HG03460 (cell line): ENCODE measurements at regions not wholly inside any gene's neighbourhood (a gene's known extent, or its start where the extent isn't known, plus 50 kb on each side); places are given as distances from the start of the nearest gene placed in this dataset.
"Not testable (repeated sequence)": the region's sequence is repeated elsewhere in the genome, so short reads cannot be mapped to it uniquely, and the experiment has no call there.

Experiments
- ATAC-seq: cut with Tn5 transposase; IDR thresholded peaks from one replicate; pipeline ENCODE4 v1.9.1; 2021; ENCODE audit not compliant: unreplicated experiment

GRCh38 chr7:36035186-36035585 is 117.9 kb upstream of the EEPD1 start:
- no peak for ATAC-seq

- no peak for ATAC-seq
Observed at GRCh38 chr7:36036590-36036989, 116.5 kb upstream of the EEPD1 start.

- ATAC-seq = no peak
Observed at GRCh38 chr7:36037121-36037662, 115.9 kb upstream of the EEPD1 start.

- ATAC-seq = no peak
Observed at GRCh38 chr7:36038063-36038721, 114.9 kb upstream of the EEPD1 start.

GRCh38 chr7:36039243-36039642 is 113.8 kb upstream of the EEPD1 start:
- no peak for ATAC-seq

- ATAC-seq = no peak
Observed at GRCh38 chr7:36039671-36040070, 113.4 kb upstream of the EEPD1 start.

- no peak for ATAC-seq
Observed at GRCh38 chr7:36040679-36041078, 112.4 kb upstream of the EEPD1 start.

GRCh38 chr7:36044101-36044892 is 108.8 kb upstream of the EEPD1 start:
- ATAC-seq = no peak

- no peak for ATAC-seq
Observed at GRCh38 chr7:36045326-36045725, 107.7 kb upstream of the EEPD1 start.

GRCh38 chr7:36045830-36046341 is 107.2 kb upstream of the EEPD1 start:
- ATAC-seq = no peak

GRCh38 chr7:36047091-36047658 is 105.9 kb upstream of the EEPD1 start:
- ATAC-seq = no peak

- no peak for ATAC-seq
Observed at GRCh38 chr7:36048141-36048901, 104.7 kb upstream of the EEPD1 start.

GRCh38 chr7:36048902-36049240 is 104.2 kb upstream of the EEPD1 start:
- ATAC-seq = no peak

GRCh38 chr7:36051501-36051900 is 101.6 kb upstream of the EEPD1 start:
- ATAC-seq = no peak

GRCh38 chr7:36053589-36053988 is 99.5 kb upstream of the EEPD1 start:
- ATAC-seq = no peak

- ATAC-seq = no peak
Observed at GRCh38 chr7:36054637-36055036, 98.4 kb upstream of the EEPD1 start.

- no peak for ATAC-seq
Observed at GRCh38 chr7:36055207-36055606, 97.8 kb upstream of the EEPD1 start.

GRCh38 chr7:36057323-36057722 is 95.7 kb upstream of the EEPD1 start:
- ATAC-seq = no peak

GRCh38 chr7:36058020-36058592 is 94.9 kb upstream of the EEPD1 start:
- ATAC-seq = no peak

- not testable (repeated sequence) for ATAC-seq
Observed at GRCh38 chr7:36060388-36060787, 92.7 kb upstream of the EEPD1 start.
